Left renal cortex interstitium (tissue), 4 donors: ENCODE measurements at regions not wholly inside any gene's neighbourhood (a gene's known extent, or its start where the extent isn't known, plus 50 kb on each side); places are given as distances from the start of the nearest gene placed in this dataset.

Experiments
- DNase-seq, 4 donors: peaks; one replicate each; pipeline ENCODE4 v3.0.0-alpha.2; 2013; ENCODE audit warnings: low read depth in 4 of 4, low spot score in 2 of 4, missing footprints in 1 of 4

- no peak for DNase-seq
Observed at GRCh38 chr17:6218333-6218732, 148.2 kb downstream of the WSCD1 start.

- no peak for DNase-seq
Observed at GRCh38 chr17:6215071-6216035, 145.2 kb downstream of the WSCD1 start.

GRCh38 chr17:6213859-6214258 lies 143.7 kb downstream of the WSCD1 start:
- DNase-seq = no peak

GRCh38 chr17:6212766-6213165 lies 142.6 kb downstream of the WSCD1 start:
- DNase-seq = no peak

- no peak for DNase-seq
Observed at GRCh38 chr17:6209829-6210228, 139.7 kb downstream of the WSCD1 start.

GRCh38 chr17:6208608-6209180 lies 138.5 kb downstream of the WSCD1 start:
- DNase-seq = no peak

- no peak for DNase-seq
Observed at GRCh38 chr17:6205525-6205924, 135.3 kb downstream of the WSCD1 start.

- DNase-seq = no peak
Observed at GRCh38 chr17:6205033-6205432, 134.9 kb downstream of the WSCD1 start.

GRCh38 chr17:6204203-6204722 lies 134.1 kb downstream of the WSCD1 start:
- DNase-seq = no peak

GRCh38 chr17:6196355-6196754 lies 126.2 kb downstream of the WSCD1 start:
- DNase-seq = no peak

GRCh38 chr17:6195123-6195522 lies 124.9 kb downstream of the WSCD1 start:
- DNase-seq = no peak

GRCh38 chr17:6191405-6192324 lies 121.5 kb downstream of the WSCD1 start:
- no peak for DNase-seq

GRCh38 chr17:6187836-6188235 lies 117.7 kb downstream of the WSCD1 start:
- no peak for DNase-seq

- no peak for DNase-seq
Observed at GRCh38 chr17:6186998-6187397, 116.8 kb downstream of the WSCD1 start.

GRCh38 chr17:6184508-6184907 lies 114.3 kb downstream of the WSCD1 start:
- no peak for DNase-seq

- no peak for DNase-seq
Observed at GRCh38 chr17:6179017-6179416, 108.8 kb downstream of the WSCD1 start.

GRCh38 chr17:6177941-6178694 lies 107.9 kb downstream of the WSCD1 start:
- no peak for DNase-seq
